HG02763 (cell line): ENCODE measurements at regions not wholly inside any gene's neighbourhood (a gene's known extent, or its start where the extent isn't known, plus 50 kb on each side); places are given as distances from the start of the nearest gene placed in this dataset.
"Not testable (repeated sequence)": the region's sequence is repeated elsewhere in the genome, so short reads cannot be mapped to it uniquely, and the experiment has no call there.

Experiments used
- ATAC-seq: cut with Tn5 transposase; IDR thresholded peaks from one replicate; pipeline ENCODE4 v1.9.1; 2021; ENCODE audit warnings: mild to moderate bottlenecking, moderate library complexity; ENCODE audit not compliant: unreplicated experiment

DNA sequence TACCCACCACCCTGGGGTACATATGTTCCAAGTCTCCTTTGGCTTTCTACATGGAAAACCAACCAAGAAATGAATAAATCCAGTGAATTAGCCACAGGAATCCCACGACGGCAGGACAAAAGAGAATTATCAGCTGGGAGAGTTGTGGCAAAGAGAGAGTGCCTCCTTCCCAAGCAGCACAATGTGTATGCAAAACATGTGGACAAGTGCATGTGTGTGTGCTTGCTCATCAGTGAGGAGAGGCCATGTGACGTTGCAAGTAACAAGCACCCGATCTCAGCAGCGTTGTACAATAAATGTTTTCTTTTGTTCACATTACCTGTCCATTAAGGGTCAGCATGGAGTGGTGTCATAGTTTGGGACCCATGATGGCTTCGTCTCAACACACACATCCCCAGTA is 50.0 kb upstream of the EMX2 start:
- ATAC-seq, result no peak

- ATAC-seq, result no peak
These were observed 54.5 kb upstream of the EMX2 start for GRCh38 chr10:117488004-117488403.

GRCh38 chr10:117486606-117487005 is 55.9 kb upstream of the EMX2 start:
- ATAC-seq, result no peak

GRCh38 chr10:117483056-117483590 is 59.4 kb upstream of the EMX2 start:
- no peak for ATAC-seq

- not testable (repeated sequence) for ATAC-seq
These were observed 61.5 kb upstream of the EMX2 start for GRCh38 chr10:117481011-117481410.

GRCh38 chr10:117480097-117480496 is 62.4 kb upstream of the EMX2 start:
- ATAC-seq, result no peak

DNA sequence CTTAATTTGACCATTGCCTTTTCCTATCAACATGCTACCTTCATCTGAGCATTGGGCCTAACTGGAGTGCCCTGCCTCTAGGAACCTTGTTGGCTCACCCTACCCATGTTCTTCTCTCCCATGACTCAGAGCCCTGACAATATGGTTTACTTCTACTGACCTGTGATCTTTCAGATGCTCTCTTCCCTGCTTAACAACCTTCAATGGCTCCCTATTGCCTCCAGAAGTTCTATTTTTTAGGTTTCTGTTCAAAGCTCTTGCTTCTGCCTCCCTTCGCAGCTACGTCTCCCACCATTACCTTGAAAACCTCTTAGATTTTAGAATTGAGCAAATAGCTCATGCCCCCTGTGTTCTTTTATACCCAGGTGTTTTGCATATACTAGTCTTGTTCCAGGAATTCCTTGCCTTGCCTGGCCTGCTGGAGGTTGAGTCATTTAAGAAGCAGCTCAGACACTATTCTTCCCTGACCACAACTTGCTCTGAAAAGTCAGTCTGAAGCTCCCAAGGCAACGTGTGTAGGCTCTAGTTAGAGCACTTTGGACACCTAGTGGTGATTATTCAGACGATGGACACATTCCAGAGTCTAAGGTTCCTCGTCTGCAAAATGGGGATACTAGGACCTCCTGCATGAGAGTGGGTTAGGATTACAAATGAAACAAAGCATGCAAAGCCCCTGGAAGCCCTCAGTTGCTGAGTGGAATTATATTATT is 64.4 kb upstream of the EMX2 start:
- ATAC-seq, result no peak

DNA sequence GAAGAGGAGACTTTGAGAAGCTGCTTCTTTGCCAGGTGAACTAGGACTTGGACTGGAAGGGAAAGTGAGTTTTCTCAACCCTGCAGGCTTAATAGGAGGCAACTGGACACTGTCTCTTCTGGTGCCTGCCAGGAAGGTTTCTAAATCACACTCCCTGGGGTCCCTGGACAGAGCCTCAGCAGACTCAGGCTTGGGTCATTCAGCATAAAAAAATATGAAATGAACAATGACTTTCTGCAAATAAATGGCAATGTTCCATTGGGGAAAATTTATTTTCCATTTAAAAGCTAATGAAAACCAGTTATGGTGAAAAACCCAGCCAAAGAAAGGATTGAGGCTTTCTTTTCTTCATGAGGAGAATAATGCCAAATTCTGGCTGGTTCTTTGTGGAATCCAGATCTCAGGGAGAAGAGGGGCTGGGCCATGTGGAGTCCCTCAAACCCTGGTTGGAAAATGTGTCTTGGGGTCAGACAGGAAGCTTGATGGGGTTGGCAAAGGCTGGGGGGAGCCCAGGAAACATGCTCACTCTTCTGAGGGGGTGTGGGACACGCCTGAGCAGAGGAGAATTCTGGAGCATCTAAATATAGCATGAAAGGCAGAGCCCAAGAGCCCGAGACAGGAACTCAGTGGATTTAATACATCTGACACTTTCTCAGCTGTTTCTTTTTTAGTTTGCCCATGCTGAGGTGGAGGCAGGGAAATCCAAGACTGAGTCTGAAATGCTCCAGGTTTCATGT is 65.2 kb upstream of the EMX2 start:
- no peak for ATAC-seq

DNA sequence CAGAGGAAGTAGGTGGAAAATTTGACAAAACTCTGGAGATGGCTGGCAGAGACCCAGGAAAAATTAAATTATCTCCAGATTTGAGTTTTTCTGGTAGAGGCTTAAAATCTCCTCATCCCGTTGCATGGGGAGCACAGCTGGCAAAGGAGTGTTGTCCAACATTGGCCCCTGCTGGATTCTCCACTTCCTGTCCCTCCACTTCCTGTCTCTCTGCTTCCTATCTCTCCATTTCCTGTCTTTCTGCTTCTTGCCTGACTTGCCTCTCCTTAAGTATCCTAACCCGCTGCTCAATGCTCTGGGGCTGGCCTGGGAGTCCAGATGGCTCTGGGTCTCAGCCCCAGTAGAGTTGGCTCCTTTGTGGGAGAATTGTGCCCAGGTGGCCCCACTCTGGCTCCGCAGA is 65.8 kb upstream of the EMX2 start:
- ATAC-seq, result no peak

DNA sequence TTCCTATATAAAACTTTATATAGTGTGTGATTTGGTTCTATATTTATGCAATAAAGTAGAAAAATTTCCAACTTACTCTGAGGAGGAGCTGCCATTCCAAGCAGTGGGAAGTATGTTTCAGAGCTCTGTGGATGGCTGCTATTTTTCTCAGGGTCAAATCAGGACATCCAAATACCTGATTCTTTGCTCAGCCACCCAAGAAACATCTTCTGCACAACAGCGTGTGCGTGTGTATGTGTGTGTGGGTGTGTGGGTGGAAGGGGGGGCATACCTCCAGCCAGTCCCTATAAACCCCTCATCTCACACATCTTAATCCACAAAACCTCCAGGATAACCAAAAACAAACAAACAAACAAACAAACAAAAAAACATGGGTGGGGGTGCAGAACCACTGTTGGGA is 66.3 kb upstream of the EMX2 start:
- no peak for ATAC-seq

- peak; percentile 68 for ATAC-seq
These were observed 69.7 kb upstream of the EMX2 start for GRCh38 chr10:117472872-117473271.

DNA sequence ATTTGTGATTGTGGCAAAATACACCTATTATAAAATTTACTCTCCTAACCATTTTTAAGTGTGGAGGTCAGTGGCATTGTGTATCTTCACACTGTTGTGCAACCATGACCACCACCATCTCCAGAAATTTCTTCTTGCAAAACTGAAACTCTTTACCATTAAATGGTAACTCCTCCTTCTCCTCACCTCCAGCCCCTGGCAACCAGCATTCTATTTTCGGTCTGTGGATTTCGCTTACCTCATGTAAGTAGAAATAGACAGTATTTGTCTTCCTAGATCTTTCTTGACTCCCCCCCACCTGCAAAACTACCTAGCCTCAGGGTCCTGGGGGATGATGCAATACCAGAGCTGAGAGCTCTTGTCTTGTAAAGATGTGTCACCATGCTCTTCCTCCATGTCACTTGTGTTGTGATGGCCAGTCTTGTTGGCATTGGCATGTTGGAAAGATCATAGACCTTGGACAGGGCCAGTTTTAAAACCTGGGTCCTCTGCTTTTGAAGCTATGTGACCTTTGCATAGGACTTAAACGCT is 71.1 kb upstream of the EMX2 start:
- ATAC-seq, result no peak

- no peak for ATAC-seq
These were observed 71.8 kb upstream of the EMX2 start for GRCh38 chr10:117470733-117471132.

DNA sequence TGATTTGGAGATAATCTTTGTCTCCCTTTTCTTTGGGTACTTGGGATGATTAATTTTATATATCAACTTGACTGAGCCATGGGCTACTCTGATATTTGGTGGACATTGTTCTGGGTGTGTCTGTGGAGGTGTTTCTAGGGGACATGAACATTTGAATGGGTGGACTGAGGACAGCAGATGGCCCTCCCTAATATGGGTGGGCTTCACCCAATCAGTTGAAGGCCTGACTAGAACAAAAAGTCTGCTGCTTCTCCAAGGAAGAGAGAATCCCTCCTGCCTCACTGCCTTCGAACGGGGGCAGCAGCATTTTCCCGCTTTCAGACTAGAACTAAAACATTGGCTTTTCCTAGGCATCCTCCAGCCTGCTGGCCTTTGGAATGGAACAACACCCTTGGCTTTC is 73.9 kb upstream of the EMX2 start:
- no peak for ATAC-seq

DNA sequence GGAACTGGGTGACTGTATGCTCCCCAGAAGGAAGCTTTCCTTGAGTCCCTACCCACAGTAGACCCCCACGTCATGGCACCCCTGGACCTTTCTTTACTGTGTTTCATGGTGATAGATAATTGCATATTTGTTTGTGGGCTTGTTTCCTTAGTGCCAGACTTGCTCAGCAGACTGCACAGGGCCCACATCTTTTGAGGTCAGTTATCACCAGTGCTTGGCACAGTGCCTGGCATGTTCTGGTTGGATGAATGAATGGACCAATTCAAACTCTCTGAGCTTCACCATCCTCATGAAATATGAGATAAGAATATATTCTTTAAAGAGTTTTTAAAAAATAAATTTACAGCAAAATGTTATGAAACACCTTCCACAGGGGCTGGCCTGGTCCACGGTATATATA is 78.4 kb upstream of the EMX2 start:
- no peak for ATAC-seq

DNA sequence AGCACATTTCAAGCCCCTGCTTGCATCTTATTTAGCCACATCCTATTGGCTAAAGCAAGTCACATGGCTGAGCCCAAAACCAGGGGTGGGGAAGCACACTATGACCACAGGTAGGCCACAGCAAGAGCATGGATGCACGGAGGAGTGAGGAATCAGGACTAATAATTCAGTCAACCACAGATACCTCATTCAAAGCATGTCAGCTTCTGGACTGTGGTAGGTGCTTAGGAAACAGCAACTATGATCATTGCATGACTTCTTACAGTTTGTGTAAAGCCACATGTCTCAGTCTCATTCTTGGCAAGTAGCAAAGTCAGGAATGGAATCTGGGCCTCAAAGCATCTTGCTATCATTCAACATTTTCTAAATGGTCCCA is 79.0 kb upstream of the EMX2 start:
- no peak for ATAC-seq

GRCh38 chr10:117462816-117463544 is 79.6 kb upstream of the EMX2 start:
- ATAC-seq, result no peak

- no peak for ATAC-seq
These were observed 80.1 kb upstream of the EMX2 start for GRCh38 chr10:117462424-117462792.

DNA sequence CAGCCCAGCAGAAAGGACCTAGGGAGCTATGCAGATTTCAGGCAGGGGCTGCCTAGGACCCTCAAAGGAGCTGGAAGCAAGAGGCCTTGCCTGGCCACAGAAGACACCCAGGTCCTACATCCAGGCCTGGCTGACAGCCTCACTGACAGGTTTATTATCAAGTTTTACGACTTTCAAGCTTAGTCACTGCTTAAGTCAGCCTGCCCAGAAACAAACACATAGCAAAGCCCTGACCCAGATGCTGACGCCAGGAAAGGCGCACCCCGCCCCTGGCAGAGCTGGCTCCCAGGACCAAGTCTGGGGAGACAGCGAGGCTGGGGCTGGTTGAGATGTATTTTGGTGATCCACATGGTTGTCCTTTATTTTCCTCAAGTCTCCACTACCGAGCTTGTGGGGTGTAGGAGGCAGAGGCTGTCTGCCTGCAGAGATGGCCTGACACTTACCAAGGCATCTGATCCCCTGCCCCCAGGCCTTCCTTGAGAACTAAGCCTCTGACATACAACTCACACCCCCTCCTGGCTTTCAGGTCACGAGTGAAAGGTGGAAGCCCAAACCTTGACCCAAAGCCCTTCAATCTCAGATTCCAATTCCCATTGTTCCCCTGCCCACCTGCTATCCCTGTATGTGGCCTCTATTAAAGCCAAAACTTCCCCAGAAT is 80.7 kb upstream of the EMX2 start:
- no peak for ATAC-seq

GRCh38 chr10:117460846-117461765 is 81.4 kb upstream of the EMX2 start:
- no peak for ATAC-seq
